RWPE1 (cell line): ENCODE measurements at regions not wholly inside any gene's neighbourhood (a gene's known extent, or its start where the extent isn't known, plus 50 kb on each side); places are given as distances from the start of the nearest gene placed in this dataset.

Source experiments
- CTCF ChIA-PET: fragments of 350-600 bp; sonication (Branson Sonifier 250); formaldehyde crosslinking; extraction: SDS; loops from one replicate; lab custom pipeline; 2021; lab: Yijun Ruan, JAX
- POLR2A ChIA-PET: fragments of 400-600 bp; formaldehyde crosslinking; extraction: SDS; loops from one replicate; lab custom pipeline; 2020; ENCODE audit warnings: antibody characterized with exemption; ENCODE audit not compliant: low non-redundant PET; lab: Yijun Ruan, JAX
- DNase-seq: peaks from one replicate; pipeline ENCODE4 v3.0.0; 2012; ENCODE audit warnings: low spot score
- H3K27ac ChIP-seq: fragments of 450-650 bp; 2 replicates; pipeline ENCODE4 v1.5.1; 2017
- TF ChIP-seq, protein P1 (sequence below): fragments of 450-650 bp; conservative IDR thresholded peaks from 2 replicates; pipeline ENCODE4 v1.5.1; 2017; ENCODE audit warnings: low read depth, mild to moderate bottlenecking

DNA sequence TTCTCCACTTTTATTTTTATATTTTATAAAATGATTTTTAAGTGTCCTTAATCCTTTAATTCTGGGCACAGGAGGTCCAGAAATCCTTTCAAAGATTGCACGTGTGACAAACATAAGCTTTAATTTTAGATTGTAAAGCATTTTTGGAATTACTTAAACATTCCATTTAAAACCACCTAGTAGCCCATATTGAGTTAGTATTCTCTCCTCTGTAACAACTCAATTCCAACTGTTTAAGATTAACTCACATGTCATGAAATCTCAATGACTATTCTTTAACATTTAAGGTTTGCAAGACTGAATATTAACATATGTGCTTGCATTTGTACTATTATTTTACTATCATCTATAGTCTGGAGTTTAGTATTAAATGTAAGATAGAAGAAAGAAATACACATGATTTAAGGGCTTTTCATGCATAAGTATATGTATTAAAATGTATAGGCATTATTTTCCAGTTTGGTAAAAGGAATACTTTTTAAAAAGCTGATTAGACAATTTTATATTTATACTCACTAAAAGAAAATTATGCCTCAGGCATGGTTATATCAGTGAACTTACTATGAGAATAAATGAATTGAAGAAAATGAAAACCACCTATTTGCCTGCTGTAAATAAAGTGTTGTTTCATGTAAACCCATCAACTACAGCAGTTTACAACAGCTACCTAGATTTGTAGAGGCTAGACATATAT lies 776.9 kb downstream of the SLC6A15 start:
- no peak overlapping the region for H3K27ac ChIP-seq
- CTCF ChIA-PET, result interaction anchor here (0.5 kb wide), 1 partner anchor 40 kb away, joined by 7 read pairs; no protein-coding TSS in a partner anchor
- POLR2A ChIA-PET, result no interaction called here
- DNase-seq, result no peak
- TF ChIP-seq, protein P1, sequence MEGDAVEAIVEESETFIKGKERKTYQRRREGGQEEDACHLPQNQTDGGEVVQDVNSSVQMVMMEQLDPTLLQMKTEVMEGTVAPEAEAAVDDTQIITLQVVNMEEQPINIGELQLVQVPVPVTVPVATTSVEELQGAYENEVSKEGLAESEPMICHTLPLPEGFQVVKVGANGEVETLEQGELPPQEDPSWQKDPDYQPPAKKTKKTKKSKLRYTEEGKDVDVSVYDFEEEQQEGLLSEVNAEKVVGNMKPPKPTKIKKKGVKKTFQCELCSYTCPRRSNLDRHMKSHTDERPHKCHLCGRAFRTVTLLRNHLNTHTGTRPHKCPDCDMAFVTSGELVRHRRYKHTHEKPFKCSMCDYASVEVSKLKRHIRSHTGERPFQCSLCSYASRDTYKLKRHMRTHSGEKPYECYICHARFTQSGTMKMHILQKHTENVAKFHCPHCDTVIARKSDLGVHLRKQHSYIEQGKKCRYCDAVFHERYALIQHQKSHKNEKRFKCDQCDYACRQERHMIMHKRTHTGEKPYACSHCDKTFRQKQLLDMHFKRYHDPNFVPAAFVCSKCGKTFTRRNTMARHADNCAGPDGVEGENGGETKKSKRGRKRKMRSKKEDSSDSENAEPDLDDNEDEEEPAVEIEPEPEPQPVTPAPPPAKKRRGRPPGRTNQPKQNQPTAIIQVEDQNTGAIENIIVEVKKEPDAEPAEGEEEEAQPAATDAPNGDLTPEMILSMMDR, result no peak

DNA sequence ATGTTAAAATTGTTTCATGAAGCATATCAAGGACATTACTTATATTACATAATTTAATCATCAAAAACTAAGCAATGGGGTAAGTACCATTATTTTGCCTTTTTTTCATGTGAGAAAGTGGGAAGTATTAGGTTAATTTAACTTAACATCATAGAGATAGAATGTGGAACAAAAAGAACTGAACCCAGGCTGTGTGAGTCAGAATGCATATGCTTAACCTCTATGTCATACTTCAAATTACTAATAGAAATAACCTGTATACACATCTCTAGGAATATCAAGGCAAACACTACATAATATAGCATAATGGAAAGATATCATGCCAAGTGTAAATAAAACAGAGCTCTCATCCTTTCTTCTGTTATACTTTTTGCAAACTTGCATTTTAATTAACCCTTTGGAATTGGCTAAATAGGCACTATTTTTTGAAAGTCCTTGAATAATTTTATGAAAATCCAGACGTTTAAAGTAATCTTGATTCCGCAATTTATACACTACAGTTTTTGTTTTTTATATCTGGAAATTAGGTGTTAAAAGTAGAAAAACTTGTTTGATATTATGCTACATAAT lies 777.7 kb downstream of the SLC6A15 start:
- DNase-seq, result no peak
- ChIA-PET CTCF (no interaction called here), POLR2A (no interaction called here)
- TF ChIP-seq, protein P1, result no peak
- no peak overlapping the region for H3K27ac ChIP-seq

DNA sequence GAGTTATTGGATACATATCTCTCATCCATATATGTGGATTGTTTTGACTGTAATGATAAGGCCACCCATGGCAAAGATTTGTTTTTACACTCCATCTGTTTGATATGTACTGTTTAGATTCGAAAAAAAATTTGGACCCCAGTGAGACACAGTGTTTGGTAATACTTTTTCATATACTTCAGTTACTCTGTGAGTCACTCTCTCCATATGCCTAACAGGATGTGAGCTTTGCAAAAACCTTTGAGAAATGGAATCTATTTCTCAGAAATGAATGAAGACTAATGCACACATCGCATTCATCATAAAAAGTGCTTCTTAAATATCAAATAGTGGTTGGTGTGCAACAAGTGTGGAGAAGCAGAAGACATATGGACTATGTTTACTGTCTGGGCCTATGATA lies 781.5 kb downstream of the SLC6A15 start:
- no peak for DNase-seq
- POLR2A ChIA-PET, result no interaction called here
- no peak overlapping the region for H3K27ac ChIP-seq
- CTCF ChIA-PET, result no interaction called here
- TF ChIP-seq, protein P1, result no peak

DNA sequence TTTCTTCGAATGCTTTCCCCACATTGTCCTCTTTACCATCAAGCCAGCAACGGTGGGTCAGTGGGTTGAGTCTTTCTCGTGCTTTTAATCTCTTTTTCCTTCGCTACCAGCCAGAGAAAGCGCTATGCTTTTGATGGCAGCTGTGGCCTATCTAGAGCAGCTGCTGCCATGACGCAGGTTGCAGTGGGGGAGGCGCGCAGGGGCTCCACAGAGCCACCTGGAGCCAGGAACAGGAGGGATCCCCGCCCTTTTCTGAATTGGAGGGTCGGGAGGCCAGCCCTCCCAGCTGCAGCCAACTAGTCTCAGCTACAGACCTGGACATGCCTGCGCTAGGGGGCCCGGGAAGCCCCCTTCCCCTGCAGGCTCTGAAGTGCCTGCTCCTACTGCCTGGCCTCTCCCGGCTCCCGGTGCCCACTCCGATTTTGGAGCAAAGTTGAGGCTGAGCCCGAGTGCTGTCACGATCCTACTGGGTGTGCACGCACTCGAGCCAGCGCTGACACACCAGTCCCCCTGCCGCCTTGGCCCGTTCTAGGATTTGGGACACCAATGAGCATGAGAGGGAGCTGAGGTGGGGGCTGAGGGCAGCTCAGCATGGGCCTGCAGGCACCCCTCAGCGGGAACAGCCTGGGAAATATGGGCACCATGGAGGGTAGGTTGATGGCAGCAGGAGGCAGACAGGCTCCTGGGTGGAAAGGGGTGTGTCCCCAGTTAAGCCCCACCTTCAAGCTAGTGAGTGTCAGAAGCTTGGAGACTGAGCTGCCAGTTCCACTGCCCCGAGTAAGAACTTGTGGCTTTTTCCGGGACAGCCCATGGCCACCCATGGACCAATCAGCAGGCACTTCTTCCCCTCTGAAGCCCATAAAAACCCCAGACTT lies 784.2 kb downstream of the SLC6A15 start:
- no peak for DNase-seq
- no peak overlapping the region for H3K27ac ChIP-seq
- ChIA-PET CTCF (interaction anchor here (0.6 kb wide), 1 partner anchor 30 kb away, joined by 4 read pairs; no protein-coding TSS in a partner anchor), POLR2A (no interaction called here)
- TF ChIP-seq, protein P1, result no peak

DNA sequence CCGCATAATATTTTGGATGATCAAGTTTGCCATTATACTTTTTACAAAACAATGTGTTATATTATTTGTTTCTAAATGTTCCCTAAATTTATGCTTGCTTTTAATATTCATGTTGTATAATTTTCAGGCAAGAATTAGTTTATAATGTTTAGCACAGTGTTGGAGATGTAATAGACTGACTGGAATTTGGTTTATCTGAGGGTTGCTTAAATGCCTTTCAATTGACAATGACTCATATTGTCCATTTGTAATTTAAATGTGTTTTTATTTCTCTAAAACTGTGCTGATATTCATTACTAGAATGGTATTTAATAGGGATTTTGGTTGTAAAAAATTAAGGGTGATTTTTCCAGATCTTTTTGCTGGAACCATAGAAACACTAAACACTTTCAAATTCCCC lies 788.4 kb downstream of the SLC6A15 start:
- CTCF ChIA-PET, result no interaction called here
- no peak for DNase-seq
- POLR2A ChIA-PET, result no interaction called here
- TF ChIP-seq, protein P1, result no peak
- no peak overlapping the region for H3K27ac ChIP-seq

DNA sequence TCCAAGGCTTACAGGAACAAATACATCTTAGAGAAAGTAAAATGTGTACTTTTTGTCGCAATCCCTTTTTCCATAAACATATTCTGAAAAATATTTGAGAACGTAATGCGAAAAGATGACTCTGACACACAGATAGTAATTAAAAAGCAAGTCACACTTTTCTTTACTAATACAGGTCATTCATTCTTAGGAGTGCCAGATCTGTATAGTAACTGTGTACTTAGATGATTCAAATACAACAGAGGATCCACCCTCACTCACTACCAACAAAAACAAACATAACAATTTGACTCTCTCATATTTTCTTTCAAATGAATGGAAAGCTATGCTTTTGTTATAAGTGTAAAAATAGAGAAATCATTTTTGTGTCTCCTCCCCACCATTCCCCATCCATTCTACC lies 795.4 kb downstream of the SLC6A15 start:
- CTCF ChIA-PET, result interaction anchor here (0.6 kb wide), 1 partner anchor 1588 kb away, joined by 3 read pairs; no protein-coding TSS in a partner anchor
- POLR2A ChIA-PET, result no interaction called here
- no peak for DNase-seq
- TF ChIP-seq, protein P1, result no peak
- no peak overlapping the region for H3K27ac ChIP-seq
